Ishikawa (cell line): ENCODE measurements at regions not wholly inside any gene's neighbourhood (a gene's known extent, or its start where the extent isn't known, plus 50 kb on each side); places are given as distances from the start of the nearest gene placed in this dataset.

Source experiments
- CEBPB ChIP-seq: IDR thresholded peaks from 2 replicates; pipeline ENCODE4 v1.6.1; 2012
- CREB1 ChIP-seq: IDR thresholded peaks from 2 replicates; pipeline ENCODE4 v1.6.1; 2012; ENCODE audit warnings: low read depth
- EGR1 ChIP-seq: IDR thresholded peaks from 2 replicates; pipeline ENCODE4 v1.6.1; 2012
- EP300 ChIP-seq: IDR thresholded peaks from 2 replicates; pipeline ENCODE4 v1.6.1; 2012; ENCODE audit warnings: borderline replicate concordance
- NFIC ChIP-seq: IDR thresholded peaks from 2 replicates; pipeline ENCODE4 v1.6.1; 2012
- RAD21 ChIP-seq: IDR thresholded peaks from 2 replicates; pipeline ENCODE4 v1.6.1; 2012; ENCODE audit warnings: low read depth
- TAF1 ChIP-seq: IDR thresholded peaks from 2 replicates; pipeline ENCODE4 v1.6.1; 2012; ENCODE audit warnings: low read depth, mild to moderate bottlenecking
- TCF12 ChIP-seq: IDR thresholded peaks from 2 replicates; pipeline ENCODE4 v1.6.1; 2012; ENCODE audit warnings: low read depth
- TF ChIP-seq, protein P1 (sequence below): IDR thresholded peaks from 2 replicates; pipeline ENCODE4 v1.6.1; 2012; ENCODE audit warnings: low read depth, mild to moderate bottlenecking
- TF ChIP-seq, protein P2 (sequence below): IDR thresholded peaks from 2 replicates; pipeline ENCODE4 v1.6.1; 2012
- TF ChIP-seq, protein P3 (sequence below): IDR thresholded peaks from 2 replicates; pipeline ENCODE4 v1.6.1; 2012

DNA sequence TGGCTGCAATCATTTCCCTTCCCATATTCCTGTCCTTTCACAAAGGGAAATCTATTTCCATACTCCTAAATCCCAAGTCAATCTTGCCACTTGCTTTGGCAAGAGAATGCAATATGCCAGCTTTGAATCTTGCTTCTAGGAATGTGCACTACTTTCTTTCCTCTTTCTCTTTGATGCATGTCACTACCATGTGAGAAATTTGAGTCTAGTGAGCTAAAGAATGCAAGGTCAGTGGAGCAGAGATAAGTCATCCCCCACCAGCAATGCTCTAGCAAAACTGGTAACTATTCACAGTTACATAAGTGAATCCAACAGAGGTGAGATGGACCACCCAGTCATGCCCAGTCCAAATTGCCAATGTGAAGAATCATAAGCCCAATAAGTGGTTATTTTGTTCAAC lies 910.4 kb downstream of the RAB28 start:
- TF ChIP-seq CEBPB (no peak), RAD21 (no peak), EGR1 (no peak), NFIC (no peak), CREB1 (no peak), TAF1 (no peak), TCF12 (no peak), EP300 (no peak)
- TF ChIP-seq, protein P1, sequence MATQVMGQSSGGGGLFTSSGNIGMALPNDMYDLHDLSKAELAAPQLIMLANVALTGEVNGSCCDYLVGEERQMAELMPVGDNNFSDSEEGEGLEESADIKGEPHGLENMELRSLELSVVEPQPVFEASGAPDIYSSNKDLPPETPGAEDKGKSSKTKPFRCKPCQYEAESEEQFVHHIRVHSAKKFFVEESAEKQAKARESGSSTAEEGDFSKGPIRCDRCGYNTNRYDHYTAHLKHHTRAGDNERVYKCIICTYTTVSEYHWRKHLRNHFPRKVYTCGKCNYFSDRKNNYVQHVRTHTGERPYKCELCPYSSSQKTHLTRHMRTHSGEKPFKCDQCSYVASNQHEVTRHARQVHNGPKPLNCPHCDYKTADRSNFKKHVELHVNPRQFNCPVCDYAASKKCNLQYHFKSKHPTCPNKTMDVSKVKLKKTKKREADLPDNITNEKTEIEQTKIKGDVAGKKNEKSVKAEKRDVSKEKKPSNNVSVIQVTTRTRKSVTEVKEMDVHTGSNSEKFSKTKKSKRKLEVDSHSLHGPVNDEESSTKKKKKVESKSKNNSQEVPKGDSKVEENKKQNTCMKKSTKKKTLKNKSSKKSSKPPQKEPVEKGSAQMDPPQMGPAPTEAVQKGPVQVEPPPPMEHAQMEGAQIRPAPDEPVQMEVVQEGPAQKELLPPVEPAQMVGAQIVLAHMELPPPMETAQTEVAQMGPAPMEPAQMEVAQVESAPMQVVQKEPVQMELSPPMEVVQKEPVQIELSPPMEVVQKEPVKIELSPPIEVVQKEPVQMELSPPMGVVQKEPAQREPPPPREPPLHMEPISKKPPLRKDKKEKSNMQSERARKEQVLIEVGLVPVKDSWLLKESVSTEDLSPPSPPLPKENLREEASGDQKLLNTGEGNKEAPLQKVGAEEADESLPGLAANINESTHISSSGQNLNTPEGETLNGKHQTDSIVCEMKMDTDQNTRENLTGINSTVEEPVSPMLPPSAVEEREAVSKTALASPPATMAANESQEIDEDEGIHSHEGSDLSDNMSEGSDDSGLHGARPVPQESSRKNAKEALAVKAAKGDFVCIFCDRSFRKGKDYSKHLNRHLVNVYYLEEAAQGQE = no peak
- TF ChIP-seq, protein P2, sequence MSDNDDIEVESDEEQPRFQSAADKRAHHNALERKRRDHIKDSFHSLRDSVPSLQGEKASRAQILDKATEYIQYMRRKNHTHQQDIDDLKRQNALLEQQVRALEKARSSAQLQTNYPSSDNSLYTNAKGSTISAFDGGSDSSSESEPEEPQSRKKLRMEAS = no peak
- TF ChIP-seq, protein P3, sequence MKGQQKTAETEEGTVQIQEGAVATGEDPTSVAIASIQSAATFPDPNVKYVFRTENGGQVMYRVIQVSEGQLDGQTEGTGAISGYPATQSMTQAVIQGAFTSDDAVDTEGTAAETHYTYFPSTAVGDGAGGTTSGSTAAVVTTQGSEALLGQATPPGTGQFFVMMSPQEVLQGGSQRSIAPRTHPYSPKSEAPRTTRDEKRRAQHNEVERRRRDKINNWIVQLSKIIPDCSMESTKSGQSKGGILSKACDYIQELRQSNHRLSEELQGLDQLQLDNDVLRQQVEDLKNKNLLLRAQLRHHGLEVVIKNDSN = no peak
